ENCODE measurements at regions not wholly inside any gene's neighbourhood (a gene's known extent, or its start where the extent isn't known, plus 50 kb on each side); places are given as distances from the start of the nearest gene placed in this dataset.
"Not testable (repeated sequence)": the region's sequence is repeated elsewhere in the genome, so short reads cannot be mapped to it uniquely, and the experiment has no call there.

DNA sequence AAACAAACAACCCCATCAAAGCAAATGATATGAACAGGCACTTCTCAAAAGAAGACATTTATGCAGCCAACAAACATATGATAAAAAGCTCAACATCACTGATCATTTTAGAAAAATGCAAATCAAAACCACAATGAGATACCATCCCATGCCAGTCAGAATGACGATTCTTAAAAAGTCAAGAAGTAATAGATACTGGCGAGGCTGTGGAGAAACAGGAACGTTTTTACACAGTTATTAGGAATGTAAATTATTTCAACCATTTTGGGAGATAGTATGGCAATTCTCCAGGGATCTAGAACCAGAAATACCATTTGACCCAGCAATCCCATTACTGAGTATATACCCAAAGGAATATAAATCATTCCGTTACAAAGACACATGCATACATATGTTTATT, 370.4 kb downstream of the HHIPL2 start:
- not testable (repeated sequence) for DNase-seq (ENCODE audit: low read depth in 2 of 2)

GRCh38 chr1:222171005-222171404, 376.9 kb downstream of the HHIPL2 start:
- no peak for DNase-seq (ENCODE audit: low read depth in 2 of 2)

GRCh38 chr1:222168621-222169020, 379.3 kb downstream of the HHIPL2 start:
- DNase-seq (ENCODE audit: low read depth in 2 of 2) = no peak

DNA sequence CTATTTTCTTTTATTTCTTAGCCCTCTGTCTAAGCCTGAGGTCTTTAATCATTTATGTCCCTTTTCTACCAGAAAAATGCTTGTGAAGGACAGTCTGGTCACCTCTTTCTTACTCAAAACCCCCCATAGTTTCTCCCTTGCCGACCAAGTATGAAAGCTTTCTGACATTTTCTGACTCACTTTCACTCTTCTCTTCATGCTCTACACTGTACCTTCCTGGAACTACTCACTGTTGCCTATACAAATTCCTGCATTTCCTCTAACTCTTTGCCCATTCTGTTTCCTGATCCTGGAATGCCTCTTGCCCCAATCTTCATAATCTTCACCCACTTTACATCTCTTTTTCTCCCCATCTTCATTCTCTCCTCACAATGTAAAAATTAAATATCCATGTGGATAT, 380.0 kb downstream of the HHIPL2 start:
- DNase-seq (ENCODE audit: low read depth in 2 of 2) = no peak

DNA sequence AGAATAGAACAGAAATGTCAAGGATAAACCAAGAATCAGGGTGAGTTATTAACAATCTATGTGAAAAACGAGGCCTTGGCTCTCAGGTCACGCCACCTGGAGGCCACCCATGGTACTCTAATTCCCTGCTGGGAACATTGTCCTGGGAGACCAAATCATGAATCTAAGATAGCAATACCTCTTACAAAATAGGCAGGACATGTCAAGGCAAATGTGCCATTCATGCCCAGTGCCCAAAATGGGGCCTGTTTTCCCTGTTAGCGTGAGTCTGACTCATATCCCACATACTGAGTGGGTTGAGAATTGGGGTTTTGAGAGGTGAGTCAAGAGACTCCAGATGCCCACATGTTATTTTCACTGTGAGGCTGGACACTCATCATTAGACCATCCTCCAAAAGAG, 380.8 kb downstream of the HHIPL2 start:
- DNase-seq (ENCODE audit: low read depth in 2 of 2) = no peak

DNA sequence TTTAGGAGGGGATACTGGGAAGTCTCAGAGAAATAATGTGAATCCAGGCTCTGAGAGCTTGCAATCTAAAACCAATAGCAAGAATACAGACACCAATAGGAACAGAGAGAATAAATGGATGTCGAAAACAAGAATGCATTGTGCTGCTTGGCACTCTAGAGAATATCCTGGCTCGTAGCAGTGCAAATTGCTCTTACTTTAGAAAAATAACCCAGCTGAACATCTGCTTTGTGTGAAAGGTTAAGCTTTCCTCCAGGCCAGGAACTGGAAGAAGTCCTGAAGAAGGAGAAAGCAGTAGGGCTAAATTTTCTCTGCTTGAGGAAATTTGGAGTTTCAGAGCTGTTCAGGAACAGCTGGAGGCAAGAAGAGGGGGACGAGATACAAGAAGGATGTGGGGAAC, 382.3 kb downstream of the HHIPL2 start:
- DNase-seq (ENCODE audit: low read depth in 2 of 2) = no peak

- DNase-seq (ENCODE audit: low read depth in 2 of 2) = no peak
These were observed 384.0 kb downstream of the HHIPL2 start for GRCh38 chr1:222163895-222164294.

DNA sequence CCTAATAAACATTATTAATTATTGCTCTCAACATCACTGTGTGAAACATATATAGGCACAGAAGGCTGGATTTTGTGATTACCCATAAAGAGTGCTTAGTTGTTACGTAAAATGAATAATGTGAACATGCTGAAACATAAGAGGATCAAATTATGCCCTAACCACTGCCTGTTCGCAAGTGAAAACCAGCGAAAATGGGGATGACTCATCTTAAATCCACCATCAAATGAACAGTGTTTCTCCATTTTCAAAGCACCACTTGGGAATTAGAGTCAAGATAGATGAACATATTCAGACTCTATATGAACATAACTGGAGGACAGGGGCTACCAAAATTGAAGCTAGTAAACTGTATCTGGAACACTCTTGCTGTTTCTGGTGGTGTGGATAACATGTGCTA, 386.2 kb downstream of the HHIPL2 start:
- no peak for DNase-seq (ENCODE audit: low read depth in 2 of 2)

GRCh38 chr1:222157612-222158011, 390.3 kb downstream of the HHIPL2 start:
- no peak for DNase-seq (ENCODE audit: low read depth in 2 of 2)

GRCh38 chr1:222140206-222140605, 398.3 kb upstream of the DUSP10 start:
- no peak for DNase-seq (ENCODE audit: low read depth in 2 of 2)

DNA sequence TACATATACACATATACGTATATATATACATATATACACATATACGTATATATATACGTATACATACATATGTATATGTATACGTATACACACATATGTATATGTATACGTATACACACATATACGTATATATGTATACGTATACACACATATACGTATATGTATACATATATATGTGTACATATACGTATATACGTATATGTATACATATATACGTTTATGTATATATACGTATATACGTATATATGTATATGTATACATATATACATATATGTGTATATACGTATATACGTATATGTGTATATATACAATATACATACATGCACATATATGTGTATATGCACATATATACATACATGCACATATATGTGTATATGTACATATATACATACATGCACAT, 396.2 kb upstream of the DUSP10 start:
- no peak for DNase-seq (ENCODE audit: low read depth in 2 of 2)

- no peak for DNase-seq (ENCODE audit: low read depth in 2 of 2)
These were observed 395.0 kb upstream of the DUSP10 start for GRCh38 chr1:222136869-222137268.

DNA sequence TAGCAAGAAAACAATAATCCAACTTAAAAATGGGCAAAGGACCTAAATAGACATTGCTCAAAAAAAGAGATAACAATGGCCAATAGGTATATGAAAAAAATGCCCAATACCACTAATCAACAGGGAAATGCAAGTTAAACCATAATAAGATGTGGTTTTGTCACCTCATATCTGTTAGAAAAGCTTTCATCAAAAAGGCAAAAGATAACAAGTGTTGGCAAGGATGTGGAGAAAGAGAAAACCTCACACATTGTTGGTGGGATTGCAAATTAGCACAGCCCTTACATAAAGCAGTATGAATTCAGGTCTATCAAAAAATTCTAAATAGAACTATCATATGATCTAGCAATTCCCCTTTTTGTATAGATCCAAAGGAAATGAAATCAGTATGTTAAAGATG, 387.2 kb upstream of the DUSP10 start:
- DNase-seq (ENCODE audit: low read depth in 2 of 2) = no peak

DNA sequence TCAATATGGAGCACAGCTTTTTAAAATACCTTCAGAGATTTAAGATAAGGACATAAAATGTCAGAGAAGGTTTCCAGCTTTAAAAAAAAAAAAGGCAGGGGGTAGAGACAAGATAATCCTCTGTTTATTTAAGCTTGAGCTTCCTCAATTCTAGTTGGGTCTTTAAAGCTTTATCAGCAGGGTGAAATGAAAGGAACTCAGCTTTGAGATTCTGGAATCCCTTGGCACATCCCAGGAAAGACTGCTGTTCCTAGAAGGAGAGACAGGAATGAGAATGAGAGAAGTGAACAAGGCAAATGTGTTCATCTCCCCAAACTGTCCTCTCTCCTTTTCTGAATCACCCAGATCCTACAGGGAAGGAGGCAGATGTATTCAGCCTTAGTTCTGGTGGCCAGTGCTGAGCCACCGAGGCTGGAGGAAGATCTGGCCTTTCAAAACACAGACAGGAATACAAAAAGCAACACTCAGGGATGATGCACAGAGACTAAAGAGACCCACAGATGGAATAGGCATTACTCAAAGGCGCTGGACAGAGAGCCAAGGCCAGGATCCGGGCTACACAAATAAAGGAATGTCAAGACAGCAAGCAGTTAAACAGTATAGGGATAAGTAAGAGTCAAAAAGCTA, 385.8 kb upstream of the DUSP10 start:
- DNase-seq (ENCODE audit: low read depth in 2 of 2) = no peak

DNA sequence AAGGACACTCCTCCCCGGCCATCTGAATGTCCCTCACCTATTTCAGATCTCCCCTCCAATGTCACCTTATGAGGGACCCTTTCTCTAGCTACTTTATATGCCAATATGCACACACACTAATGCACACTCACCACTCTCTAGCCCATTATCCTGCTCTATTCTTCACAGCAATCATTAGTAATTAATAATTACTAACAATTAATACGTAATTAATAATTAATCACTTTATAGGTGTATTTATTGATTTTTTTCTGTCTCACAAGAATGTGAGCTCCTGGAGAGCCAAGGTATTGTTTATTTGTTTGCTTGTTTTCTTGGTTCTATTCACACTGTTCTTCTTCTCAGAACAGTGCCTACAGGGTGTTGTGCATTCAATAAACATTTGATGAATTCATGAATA, 385.2 kb upstream of the DUSP10 start:
- DNase-seq (ENCODE audit: low read depth in 2 of 2) = no peak

DNA sequence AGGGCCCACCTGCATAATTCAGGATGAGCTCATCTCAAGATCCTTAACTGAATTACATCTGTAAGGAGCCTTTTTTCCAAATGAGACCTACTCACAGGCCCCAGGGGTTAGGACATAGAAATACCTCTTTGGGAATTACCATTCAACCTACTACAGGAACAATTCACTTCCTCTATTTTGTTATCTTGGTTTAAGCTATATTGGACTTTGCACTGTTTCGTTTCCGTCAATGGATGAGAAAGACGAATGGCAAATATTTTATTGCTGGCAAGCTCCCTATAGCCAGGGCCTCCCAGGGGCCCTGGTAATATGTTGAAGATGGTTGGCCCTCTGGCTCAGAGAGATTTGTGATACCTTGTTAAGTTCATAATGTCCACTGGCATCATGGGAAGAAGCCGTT, 384.2 kb upstream of the DUSP10 start:
- DNase-seq (ENCODE audit: low read depth in 2 of 2) = no peak

DNA sequence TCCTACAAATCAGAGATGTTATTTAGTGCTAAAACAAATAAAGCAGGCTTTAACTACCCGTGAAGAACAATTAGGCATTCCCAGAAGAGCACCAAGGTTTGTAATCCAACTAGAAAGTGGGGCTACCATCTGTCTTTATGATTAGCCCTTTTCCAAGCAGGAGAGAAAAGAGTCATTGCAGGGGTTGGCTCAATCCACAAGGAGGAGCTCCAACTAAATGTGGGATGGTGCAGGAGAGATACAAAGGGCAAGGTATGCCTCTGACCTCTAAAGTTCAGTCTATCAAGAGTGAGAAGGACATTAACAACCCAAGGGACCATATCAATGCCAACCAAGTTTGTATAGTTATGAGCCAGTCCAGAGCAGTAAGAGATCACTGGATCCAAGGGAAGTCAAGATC, 382.7 kb upstream of the DUSP10 start:
- no peak for DNase-seq (ENCODE audit: low read depth in 2 of 2)

GRCh38 chr1:222123111-222123510, 381.2 kb upstream of the DUSP10 start:
- DNase-seq (ENCODE audit: low read depth in 2 of 2) = no peak

GRCh38 chr1:222117809-222118208, 375.9 kb upstream of the DUSP10 start:
- no peak for DNase-seq (ENCODE audit: low read depth in 2 of 2)

GRCh38 chr1:222114536-222115156, 372.8 kb upstream of the DUSP10 start:
- DNase-seq (ENCODE audit: low read depth in 2 of 2) = no peak

DNA sequence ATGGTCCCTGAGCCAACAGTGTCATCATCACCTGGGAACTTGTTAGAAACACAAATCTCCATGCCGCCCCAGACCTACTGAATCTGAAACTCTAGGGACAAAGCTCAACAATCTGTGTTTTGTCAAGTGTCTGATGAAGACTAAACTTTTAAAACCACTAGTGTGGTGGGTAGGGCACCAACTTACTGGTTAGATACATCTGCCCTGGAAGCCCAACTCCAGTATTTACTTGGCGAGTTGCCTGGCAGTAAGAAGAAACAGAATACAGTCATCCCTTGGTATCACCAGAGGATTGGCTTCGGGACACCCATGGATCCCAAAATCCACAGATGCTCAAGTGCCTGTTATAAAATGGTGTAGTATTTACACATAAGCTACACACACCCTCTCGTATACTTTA, 367.9 kb upstream of the DUSP10 start:
- no peak for DNase-seq (ENCODE audit: low read depth in 2 of 2)

DNA sequence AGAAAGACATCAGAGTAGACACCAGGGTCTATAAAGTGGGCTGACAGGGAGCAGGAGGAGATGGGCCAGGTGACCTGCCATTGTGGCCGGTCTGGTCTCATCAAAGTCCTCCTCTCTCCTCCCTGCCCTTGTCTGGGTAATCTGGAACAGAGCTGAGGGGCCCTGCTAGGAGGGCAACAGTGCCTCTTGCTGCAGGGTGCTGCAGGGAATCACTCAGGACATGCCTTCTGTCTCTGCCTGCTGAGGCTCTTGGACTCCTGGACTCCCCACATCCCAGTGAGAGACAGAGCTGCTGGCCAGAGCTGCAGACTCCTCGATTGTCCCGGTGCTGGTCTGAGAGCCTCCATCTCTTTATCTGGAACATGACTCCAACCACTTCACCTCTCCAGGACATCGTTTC, 366.1 kb upstream of the DUSP10 start:
- DNase-seq (ENCODE audit: low read depth in 2 of 2) = no peak

GRCh38 chr1:222107267-222107666, 365.4 kb upstream of the DUSP10 start:
- DNase-seq (ENCODE audit: low read depth in 2 of 2) = no peak

DNA sequence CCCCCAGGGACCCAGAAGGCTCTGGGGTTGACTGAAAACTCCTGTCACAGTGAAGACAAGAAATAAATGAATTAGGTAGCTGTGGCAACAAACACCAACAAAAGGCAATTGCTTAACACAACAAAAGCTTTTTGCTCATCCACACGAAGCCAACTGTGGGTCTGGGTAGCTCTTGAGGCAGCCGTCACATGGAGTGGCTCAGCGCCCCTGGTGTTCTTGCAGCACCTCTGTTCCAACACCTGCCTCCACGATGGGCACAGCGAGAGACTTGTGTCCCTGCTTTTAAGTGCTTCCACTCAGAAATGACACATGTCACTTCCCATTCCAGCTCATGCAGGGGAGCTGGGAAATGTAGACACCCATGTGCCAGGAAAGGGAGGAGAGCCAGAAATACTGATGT, 364.5 kb upstream of the DUSP10 start:
- DNase-seq (ENCODE audit: low read depth in 2 of 2) = no peak
